ENCODE measurements at regions not wholly inside any gene's neighbourhood (a gene's known extent, or its start where the extent isn't known, plus 50 kb on each side); places are given as distances from the start of the nearest gene placed in this dataset.

DNA sequence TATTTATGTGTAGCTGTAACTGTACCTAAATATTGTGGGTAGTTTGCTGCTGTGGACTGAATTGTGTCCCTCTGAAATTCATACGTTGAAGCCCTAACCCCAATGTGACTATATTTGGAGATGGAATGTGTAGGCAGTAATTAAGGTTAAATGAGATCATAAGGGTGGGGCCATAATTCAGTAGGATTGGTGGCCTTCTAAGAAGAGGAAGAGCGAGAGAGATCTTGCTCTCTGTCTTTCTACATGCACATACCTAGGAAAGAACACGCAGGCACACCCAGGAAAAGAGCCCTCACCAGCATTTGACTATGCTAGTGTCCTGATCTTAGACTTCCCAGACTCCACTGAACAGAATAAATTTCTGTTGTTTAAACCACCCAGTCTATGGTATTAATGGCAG is 67.6 kb upstream of the CFAP20DC start (continued):
- TF ChIP-seq E2F8 (IDR thresholded peaks at IDR 0.05; ENCODE audit: low read depth, partially characterized antibody) (no peak), RBBP5 (conservative IDR thresholded peaks at IDR 0.05) (no peak), CTCF (IDR thresholded peaks at IDR 0.05 in 2 of 3, conservative IDR thresholded peaks at IDR 0.05 in 1 of 3; ENCODE audit: control insufficient read depth in 2 of 3, extremely low read depth in 1 of 3, insufficient read depth in 1 of 3, low read depth in 3 of 3, low read length in 3 of 3) (no peak), BCL11A (IDR thresholded peaks at IDR 0.05; ENCODE audit: low read depth, low read length) (no peak), TAF1 (IDR thresholded peaks at IDR 0.05; ENCODE audit: borderline replicate concordance, low read depth, low read length) (no peak), ETV6 (conservative IDR thresholded peaks at IDR 0.05 in 1 of 2, IDR thresholded peaks at IDR 0.05 in 1 of 2; ENCODE audit: borderline replicate concordance in 1 of 2, low read depth in 1 of 2) (no peak), SRF (IDR thresholded peaks at IDR 0.05; ENCODE audit: low read depth in 2 of 2, low read length in 2 of 2) (no peak), POLR2A (IDR thresholded peaks at IDR 0.05; ENCODE audit: low read depth, low read length) (no peak), CBX3 (IDR thresholded peaks at IDR 0.05; ENCODE audit: borderline replicate concordance, low read depth) (no peak), CHD2 (IDR thresholded peaks at IDR 0.05; ENCODE audit: borderline replicate concordance, low read depth, low read length) (no peak), WRNIP1 (IDR thresholded peaks at IDR 0.05; ENCODE audit: borderline replicate concordance, low read depth, low read length) (no peak)
